ENCODE measurements at regions not wholly inside any gene's neighbourhood (a gene's known extent, or its start where the extent isn't known, plus 50 kb on each side); places are given as distances from the start of the nearest gene placed in this dataset.

DNA sequence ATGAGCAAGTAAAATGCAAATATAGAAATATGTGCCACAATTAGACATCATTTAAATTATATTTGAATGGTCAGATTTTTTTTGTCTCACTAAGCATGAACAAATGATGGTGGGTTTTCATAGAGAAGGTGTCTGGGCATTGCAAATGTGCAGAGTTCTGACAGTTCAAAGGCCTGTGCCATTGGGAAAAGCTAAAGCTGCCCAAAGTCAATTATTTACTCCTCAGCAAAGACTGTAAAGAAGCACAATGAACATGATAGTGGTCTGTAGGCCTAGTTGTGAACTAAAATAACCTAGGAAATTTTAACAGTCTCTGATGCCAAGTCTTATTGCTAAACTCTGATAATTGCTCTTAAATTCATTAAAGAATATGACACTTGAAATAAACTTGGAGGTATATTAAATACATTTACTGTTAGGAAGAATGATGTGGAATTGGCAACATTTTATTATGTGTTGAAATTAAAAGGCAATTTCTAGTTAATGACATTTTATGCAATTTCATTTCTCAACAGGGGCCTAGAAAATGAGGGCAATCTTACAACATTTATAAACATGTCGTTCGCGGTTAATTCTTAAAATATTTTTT is 874.3 kb upstream of the ADAMTS5 start:
- POLR2A ChIA-PET: no interaction called here
- Histone ChIP-seq H3K4me2 (ENCODE audit: insufficient read depth, low read length) (no peak overlapping the region), H4K20me1 (replicated peaks; ENCODE audit: control insufficient read depth, extremely low read depth, insufficient read depth, low read length) (no peaks in the 10 kb centered on the region), H3K9me3 (replicated peaks; ENCODE audit: control insufficient read depth, insufficient read depth, low read length) (no peaks in the 10 kb centered on the region), H3K36me3 (ENCODE audit: control insufficient read depth in 2 of 2, extremely low read depth in 1 of 2, insufficient read depth in 2 of 2, low read length in 2 of 2) (no peaks in the 10 kb centered on the region), H3K4me3 (replicated peaks in 1 of 3; ENCODE audit: insufficient read depth in 1 of 3, low read depth in 1 of 3, low read length in 3 of 3) (no peak overlapping the region), H2AFZ (ENCODE audit: low read depth, low read length) (no peak overlapping the region), H3K4me1 (ENCODE audit: control insufficient read depth, extremely low read depth, insufficient read depth, low read length) (no peaks in the 10 kb centered on the region), H3K79me2 (ENCODE audit: control insufficient read depth, insufficient read depth, low read length) (no peaks in the 10 kb centered on the region), H3K27me3 (ENCODE audit: control insufficient read depth in 2 of 2, insufficient read depth in 2 of 2, low read length in 2 of 2) (no peaks in the 10 kb centered on the region), H3K9me1 (replicated peaks; ENCODE audit: control insufficient read depth, extremely low read depth, insufficient read depth, low read length) (no peaks in the 10 kb centered on the region), H3K27ac (ENCODE audit: insufficient read depth, low read depth, low read length) (no peak overlapping the region), H3K9ac (replicated peaks; ENCODE audit: extremely low read depth, insufficient read depth, low read length) (no peak overlapping the region)
- intact Hi-C loops (cut with micrococcal nuclease): no loop called here
- no peak for FAIRE-seq
- BruUV-seq (replicated peaks): no TSS peak
- TF ChIP-seq MYC (IDR thresholded peaks at IDR 0.05; ENCODE audit: low read depth, low read length) (no peak), JUN (IDR thresholded peaks at IDR 0.05; ENCODE audit: borderline replicate concordance, insufficient read depth, insufficient read length, low read depth) (no peak), GATA2 (IDR thresholded peaks at IDR 0.05; ENCODE audit: insufficient read depth, insufficient read length, low read depth, low read length) (no peak), POLR2AphosphoS5 (IDR thresholded peaks at IDR 0.05; ENCODE audit: insufficient read depth, low read depth, low read length) (no peak), FOS (IDR thresholded peaks at IDR 0.05; ENCODE audit: borderline replicate concordance, insufficient read depth, low read length) (no peak), POLR2A (IDR thresholded peaks at IDR 0.05; ENCODE audit: low read depth, low read length) (no peak), EZH2 (IDR thresholded peaks at IDR 0.05; ENCODE audit: borderline replicate concordance, low read depth, low read length, severe bottlenecking) (no peak)
- TF ChIP-seq, protein P1, sequence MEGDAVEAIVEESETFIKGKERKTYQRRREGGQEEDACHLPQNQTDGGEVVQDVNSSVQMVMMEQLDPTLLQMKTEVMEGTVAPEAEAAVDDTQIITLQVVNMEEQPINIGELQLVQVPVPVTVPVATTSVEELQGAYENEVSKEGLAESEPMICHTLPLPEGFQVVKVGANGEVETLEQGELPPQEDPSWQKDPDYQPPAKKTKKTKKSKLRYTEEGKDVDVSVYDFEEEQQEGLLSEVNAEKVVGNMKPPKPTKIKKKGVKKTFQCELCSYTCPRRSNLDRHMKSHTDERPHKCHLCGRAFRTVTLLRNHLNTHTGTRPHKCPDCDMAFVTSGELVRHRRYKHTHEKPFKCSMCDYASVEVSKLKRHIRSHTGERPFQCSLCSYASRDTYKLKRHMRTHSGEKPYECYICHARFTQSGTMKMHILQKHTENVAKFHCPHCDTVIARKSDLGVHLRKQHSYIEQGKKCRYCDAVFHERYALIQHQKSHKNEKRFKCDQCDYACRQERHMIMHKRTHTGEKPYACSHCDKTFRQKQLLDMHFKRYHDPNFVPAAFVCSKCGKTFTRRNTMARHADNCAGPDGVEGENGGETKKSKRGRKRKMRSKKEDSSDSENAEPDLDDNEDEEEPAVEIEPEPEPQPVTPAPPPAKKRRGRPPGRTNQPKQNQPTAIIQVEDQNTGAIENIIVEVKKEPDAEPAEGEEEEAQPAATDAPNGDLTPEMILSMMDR (IDR thresholded peaks at IDR 0.05; ENCODE audit: extremely low read depth in 1 of 2, insufficient read depth in 1 of 2, low read depth in 1 of 2, low read length in 2 of 2): no peak
- TF ChIP-seq, protein P2, sequence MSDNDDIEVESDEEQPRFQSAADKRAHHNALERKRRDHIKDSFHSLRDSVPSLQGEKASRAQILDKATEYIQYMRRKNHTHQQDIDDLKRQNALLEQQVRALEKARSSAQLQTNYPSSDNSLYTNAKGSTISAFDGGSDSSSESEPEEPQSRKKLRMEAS (IDR thresholded peaks at IDR 0.05; ENCODE audit: insufficient read depth, insufficient read length): no peak
- DNase-seq (ENCODE audit: low read depth, low spot score): no peak
- CTCF ChIA-PET: no interaction called here
- dilution Hi-C loops (cut with MboI; ENCODE audit: extremely low pct_ligation_motif_present, low sequenced_read_pairs): no loop called here
